ENCODE measurements at regions not wholly inside any gene's neighbourhood (a gene's known extent, or its start where the extent isn't known, plus 50 kb on each side); places are given as distances from the start of the nearest gene placed in this dataset.
"Not testable (repeated sequence)": the region's sequence is repeated elsewhere in the genome, so short reads cannot be mapped to it uniquely, and the experiment has no call there.

- DNase-seq (ENCODE audit: low read depth in 3 of 3): no peak
Measured at GRCh38 chr1:95668165-95668564, 434.2 kb downstream of the RWDD3 start.

GRCh38 chr1:95669638-95670037 is 435.6 kb downstream of the RWDD3 start:
- DNase-seq (ENCODE audit: low read depth in 3 of 3): not testable (repeated sequence)

- DNase-seq (ENCODE audit: low read depth in 3 of 3): no peak
Measured at GRCh38 chr1:95671098-95671497, 437.1 kb downstream of the RWDD3 start.

- no peak for DNase-seq (ENCODE audit: low read depth in 3 of 3)
Measured at GRCh38 chr1:95679262-95679661, 445.3 kb downstream of the RWDD3 start.

GRCh38 chr1:95685081-95685480 is 451.1 kb downstream of the RWDD3 start:
- DNase-seq (ENCODE audit: low read depth in 3 of 3): no peak

GRCh38 chr1:95686217-95686616 is 452.2 kb downstream of the RWDD3 start:
- no peak for DNase-seq (ENCODE audit: low read depth in 3 of 3)

GRCh38 chr1:95699149-95699953 is 465.3 kb downstream of the RWDD3 start:
- no peak for DNase-seq (ENCODE audit: low read depth in 3 of 3)

- no peak for DNase-seq (ENCODE audit: low read depth in 3 of 3)
Measured at GRCh38 chr1:95701450-95702173, 467.6 kb downstream of the RWDD3 start.

GRCh38 chr1:95703046-95703445 is 469.0 kb downstream of the RWDD3 start:
- DNase-seq (ENCODE audit: low read depth in 3 of 3): no peak

GRCh38 chr1:95716097-95716496 is 482.1 kb downstream of the RWDD3 start:
- DNase-seq (ENCODE audit: low read depth in 3 of 3): no peak

- DNase-seq (ENCODE audit: low read depth in 3 of 3): no peak
Measured at GRCh38 chr1:95716550-95716949, 482.5 kb downstream of the RWDD3 start.

GRCh38 chr1:95723346-95723745 is 489.3 kb downstream of the RWDD3 start:
- no peak for DNase-seq (ENCODE audit: low read depth in 3 of 3)

- DNase-seq (ENCODE audit: low read depth in 3 of 3): no peak
Measured at GRCh38 chr1:95728841-95729240, 494.8 kb downstream of the RWDD3 start.

GRCh38 chr1:95730986-95731385 is 497.0 kb downstream of the RWDD3 start:
- no peak for DNase-seq (ENCODE audit: low read depth in 3 of 3)

GRCh38 chr1:95731466-95731865 is 497.5 kb downstream of the RWDD3 start:
- DNase-seq (ENCODE audit: low read depth in 3 of 3): no peak

- no peak for DNase-seq (ENCODE audit: low read depth in 3 of 3)
Measured at GRCh38 chr1:95733031-95733430, 499.0 kb downstream of the RWDD3 start.

- no peak for DNase-seq (ENCODE audit: low read depth in 3 of 3)
Measured at GRCh38 chr1:95733671-95734070, 499.7 kb downstream of the RWDD3 start.

- DNase-seq (ENCODE audit: low read depth in 3 of 3): no peak
Measured at GRCh38 chr1:95734560-95734959, 500.6 kb downstream of the RWDD3 start.

- no peak for DNase-seq (ENCODE audit: low read depth in 3 of 3)
Measured at GRCh38 chr1:95742591-95743089, 508.6 kb downstream of the RWDD3 start.

- DNase-seq (ENCODE audit: low read depth in 3 of 3): no peak
Measured at GRCh38 chr1:95744731-95745130, 510.7 kb downstream of the RWDD3 start.

- no peak for DNase-seq (ENCODE audit: low read depth in 3 of 3)
Measured at GRCh38 chr1:95752515-95753381, 518.7 kb downstream of the RWDD3 start.

GRCh38 chr1:95753382-95754016 is 519.5 kb downstream of the RWDD3 start:
- DNase-seq (ENCODE audit: low read depth in 3 of 3): no peak

Data from stimulated activated CD4-positive, alpha-beta T cell treated with anti-CD3 and anti-CD28 coated beads, TNF-alpha, amount 100 ng/mL, for 24 hours (primary cell).